Esophagus (tissue), 2 donors: ENCODE measurements at regions not wholly inside any gene's neighbourhood (a gene's known extent, or its start where the extent isn't known, plus 50 kb on each side); places are given as distances from the start of the nearest gene placed in this dataset.

ENCODE experiments used
- H3K27ac ChIP-seq, 2 donors: one replicate each; pipeline ENCODE4 v1.5.1; 2013; ENCODE audit warnings: low read depth in 2 of 2, mild to moderate bottlenecking in 2 of 2, inconsistent platforms in 1 of 2, low read length in 1 of 2, moderate library complexity in 1 of 2
- H3K27me3 ChIP-seq, 2 donors: one replicate each; pipeline ENCODE4 v1.6.1; 2013; ENCODE audit warnings: low read length in 2 of 2, control low read depth in 1 of 2, mild to moderate bottlenecking in 1 of 2; ENCODE audit not compliant: insufficient read depth in 2 of 2, control insufficient read depth in 1 of 2
- H3K36me3 ChIP-seq, 2 donors: one replicate each; pipeline ENCODE4 v1.6.1; 2013; ENCODE audit warnings: low read length in 1 of 2; ENCODE audit not compliant: control insufficient read depth in 2 of 2, insufficient read depth in 2 of 2
- H3K4me1 ChIP-seq, 2 donors: one replicate each; pipeline ENCODE4 v1.6.1; 2013; ENCODE audit warnings: low read length in 1 of 2; ENCODE audit not compliant: control insufficient read depth in 2 of 2, insufficient read depth in 2 of 2
- H3K4me3 ChIP-seq, 2 donors: one replicate each; pipeline ENCODE4 v1.5.1; 2013; ENCODE audit warnings: low read length in 2 of 2, mild to moderate bottlenecking in 2 of 2, low read depth in 1 of 2, moderate library complexity in 1 of 2
- H3K9me3 ChIP-seq, 2 donors: one replicate each; pipeline ENCODE4 v1.6.1; 2013; ENCODE audit warnings: mild to moderate bottlenecking in 2 of 2, low read depth in 1 of 2, low read length in 1 of 2, moderate library complexity in 1 of 2; ENCODE audit not compliant: control insufficient read depth in 2 of 2, insufficient read depth in 1 of 2
- WGBS, 2 donors: extraction: QIAGEN DNeasy Blood & Tissue Kit; methylation state at CpG; one replicate each; pipeline ENCODE4 v1.1.7; 2013; 5-methylcytosine and 5-hydroxymethylcytosine counted together
- donor health status: healthy with polysubstance abuse.
- donor health status: Bipolar disorder and iron deficiency.

- Histone ChIP-seq H3K9me3 (no peaks in the 10 kb centered on the region), H3K4me3 (no peak overlapping the region), H3K27me3 (no peaks in the 10 kb centered on the region), H3K4me1 (no peaks in the 10 kb centered on the region), H3K27ac (no peak overlapping the region), H3K36me3 (no peaks in the 10 kb centered on the region)
- WGBS, 2 donors: 86 to 89% methylated on average over 8 of the region's 8 CpGs
These were observed 463.4 kb downstream of the EIPR1 start for GRCh38 chr2:2914252-2914651.

- Histone ChIP-seq H3K9me3 (no peaks in the 10 kb centered on the region), H3K36me3 (no peaks in the 10 kb centered on the region), H3K4me1 (no peaks in the 10 kb centered on the region), H3K27ac (no peak overlapping the region), H3K4me3 (no peak overlapping the region), H3K27me3 (no peaks in the 10 kb centered on the region)
- WGBS, 2 donors: 80 to 84% methylated on average over 13 of the region's 13 CpGs
These were observed 464.0 kb downstream of the EIPR1 start for GRCh38 chr2:2913601-2914120.

- Histone ChIP-seq H3K4me1 (no peaks in the 10 kb centered on the region), H3K27me3 (no peaks in the 10 kb centered on the region), H3K27ac (no peak overlapping the region), H3K4me3 (no peak overlapping the region), H3K9me3 (no peaks in the 10 kb centered on the region), H3K36me3 (no peaks in the 10 kb centered on the region)
- WGBS, 2 donors: 80 to 83% methylated on average over 10 of the region's 10 CpGs
These were observed 464.9 kb downstream of the EIPR1 start for GRCh38 chr2:2912731-2913130.

- no peaks in the 10 kb centered on the region for H3K4me1 ChIP-seq
- WGBS, 2 donors: 70 to 75% methylated on average over 3 of the region's 3 CpGs
- H3K36me3 ChIP-seq: no peaks in the 10 kb centered on the region
- no peak overlapping the region for H3K27ac ChIP-seq
- H3K27me3 ChIP-seq: no peaks in the 10 kb centered on the region
- H3K4me3 ChIP-seq: no peak overlapping the region
- no peaks in the 10 kb centered on the region for H3K9me3 ChIP-seq
These were observed 465.3 kb downstream of the EIPR1 start for GRCh38 chr2:2912293-2912692.

GRCh38 chr2:2910259-2910658, 467.4 kb downstream of the EIPR1 start:
- Histone ChIP-seq H3K27ac (no peak overlapping the region), H3K4me3 (no peak overlapping the region), H3K36me3 (no peaks in the 10 kb centered on the region), H3K27me3 (no peaks in the 10 kb centered on the region), H3K9me3 (no peaks in the 10 kb centered on the region), H3K4me1 (no peaks in the 10 kb centered on the region)
- 91 to 95% methylated on average over 7 of the region's 7 CpGs for WGBS, 2 donors

- no peaks in the 10 kb centered on the region for H3K27me3 ChIP-seq
- H3K4me3 ChIP-seq: no peak overlapping the region
- H3K9me3 ChIP-seq: no peaks in the 10 kb centered on the region
- 80 to 84% methylated on average over 23 of the region's 23 CpGs for WGBS, 2 donors
- no peaks in the 10 kb centered on the region for H3K36me3 ChIP-seq
- no peak overlapping the region for H3K27ac ChIP-seq
- no peaks in the 10 kb centered on the region for H3K4me1 ChIP-seq
These were observed 468.3 kb downstream of the EIPR1 start for GRCh38 chr2:2909086-2910035.

- no peaks in the 10 kb centered on the region for H3K27me3 ChIP-seq
- no peaks in the 10 kb centered on the region for H3K4me1 ChIP-seq
- no peaks in the 10 kb centered on the region for H3K36me3 ChIP-seq
- no peak overlapping the region for H3K4me3 ChIP-seq
- H3K27ac ChIP-seq: no peak overlapping the region
- WGBS, 2 donors: 87 to 88% methylated on average over 7 of the region's 7 CpGs
- no peaks in the 10 kb centered on the region for H3K9me3 ChIP-seq
These were observed 471.5 kb downstream of the EIPR1 start for GRCh38 chr2:2906091-2906490.

GRCh38 chr2:2904721-2905350, 472.8 kb downstream of the EIPR1 start:
- H3K27ac ChIP-seq: no peak overlapping the region
- no peaks in the 10 kb centered on the region for H3K27me3 ChIP-seq
- H3K4me1 ChIP-seq: no peaks in the 10 kb centered on the region
- no peaks in the 10 kb centered on the region for H3K36me3 ChIP-seq
- 81 to 83% methylated on average over 15 of the region's 16 CpGs for WGBS, 2 donors
- no peak overlapping the region for H3K4me3 ChIP-seq
- H3K9me3 ChIP-seq: no peaks in the 10 kb centered on the region

- H3K27ac ChIP-seq: no peak overlapping the region
- no peaks in the 10 kb centered on the region for H3K9me3 ChIP-seq
- no peaks in the 10 kb centered on the region for H3K27me3 ChIP-seq
- H3K4me1 ChIP-seq: no peaks in the 10 kb centered on the region
- no peaks in the 10 kb centered on the region for H3K36me3 ChIP-seq
- 72 to 79% methylated on average over 8 of the region's 8 CpGs for WGBS, 2 donors
- H3K4me3 ChIP-seq: no peak overlapping the region
These were observed 474.9 kb downstream of the EIPR1 start for GRCh38 chr2:2902547-2903281.
